ENCODE measurements at regions not wholly inside any gene's neighbourhood (a gene's known extent, or its start where the extent isn't known, plus 50 kb on each side); places are given as distances from the start of the nearest gene placed in this dataset.

DNA sequence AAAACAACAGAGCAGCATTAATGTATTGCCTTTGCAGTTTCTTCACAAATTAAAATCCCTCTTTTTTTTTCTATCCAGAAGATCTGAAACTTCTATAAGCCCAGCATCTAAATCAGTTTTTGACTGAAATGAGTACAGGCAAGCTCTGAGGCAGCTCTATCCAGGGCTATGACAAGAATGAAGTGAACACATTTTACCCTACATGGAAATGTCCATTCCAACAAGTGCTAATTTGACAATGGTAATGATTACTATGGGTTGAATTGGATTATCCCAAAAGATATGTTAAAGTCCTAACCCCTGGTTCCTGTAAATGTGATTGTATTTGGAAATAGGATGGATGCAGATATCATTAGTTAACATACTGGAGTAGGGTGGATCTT lies 115.7 kb downstream of the RPL22L1 start:
- TF ChIP-seq, protein P1, sequence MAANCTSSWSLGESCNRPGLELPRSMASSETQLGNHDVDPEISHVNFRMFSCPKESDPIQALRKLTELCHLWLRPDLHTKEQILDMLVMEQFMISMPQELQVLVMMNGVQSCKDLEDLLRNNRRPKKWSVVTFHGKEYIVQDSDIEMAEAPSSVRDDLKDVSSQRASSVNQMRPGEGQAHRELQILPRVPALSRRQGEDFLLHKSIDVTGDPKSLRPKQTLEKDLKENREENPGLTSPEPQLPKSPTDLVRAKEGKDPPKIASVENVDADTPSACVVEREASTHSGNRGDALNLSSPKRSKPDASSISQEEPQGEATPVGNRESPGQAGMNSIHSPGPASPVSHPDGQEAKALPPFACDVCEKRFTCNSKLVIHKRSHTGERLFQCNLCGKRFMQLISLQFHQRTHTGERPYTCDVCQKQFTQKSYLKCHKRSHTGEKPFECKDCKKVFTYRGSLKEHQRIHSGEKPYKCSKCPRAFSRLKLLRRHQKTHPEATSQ (tag by site-specific recombination; IDR thresholded peaks at IDR 0.05) = no peak
- no peak for TF ChIP-seq ZNF658 (tag by site-specific recombination; IDR thresholded peaks at IDR 0.05)
- Histone ChIP-seq H3K4me1 (ENCODE audit: control insufficient read depth, insufficient read depth, low read length) (no peaks in the 10 kb centered on the region), H3K9me3 (ENCODE audit: control insufficient read depth, insufficient read depth, low read depth, low read length) (no peaks in the 10 kb centered on the region), H3K4me3 (ENCODE audit: low read depth, low read length) (no peak overlapping the region), H3K36me3 (ENCODE audit: control insufficient read depth in 2 of 2, insufficient read depth in 1 of 2, low read length in 2 of 2) (no peaks in the 10 kb centered on the region), H3K27ac (ENCODE audit: extremely low read depth, low read depth, low read length) (no peak overlapping the region)
- POLR2A ChIA-PET = no interaction called here
- CTCF ChIA-PET = no interaction called here

DNA sequence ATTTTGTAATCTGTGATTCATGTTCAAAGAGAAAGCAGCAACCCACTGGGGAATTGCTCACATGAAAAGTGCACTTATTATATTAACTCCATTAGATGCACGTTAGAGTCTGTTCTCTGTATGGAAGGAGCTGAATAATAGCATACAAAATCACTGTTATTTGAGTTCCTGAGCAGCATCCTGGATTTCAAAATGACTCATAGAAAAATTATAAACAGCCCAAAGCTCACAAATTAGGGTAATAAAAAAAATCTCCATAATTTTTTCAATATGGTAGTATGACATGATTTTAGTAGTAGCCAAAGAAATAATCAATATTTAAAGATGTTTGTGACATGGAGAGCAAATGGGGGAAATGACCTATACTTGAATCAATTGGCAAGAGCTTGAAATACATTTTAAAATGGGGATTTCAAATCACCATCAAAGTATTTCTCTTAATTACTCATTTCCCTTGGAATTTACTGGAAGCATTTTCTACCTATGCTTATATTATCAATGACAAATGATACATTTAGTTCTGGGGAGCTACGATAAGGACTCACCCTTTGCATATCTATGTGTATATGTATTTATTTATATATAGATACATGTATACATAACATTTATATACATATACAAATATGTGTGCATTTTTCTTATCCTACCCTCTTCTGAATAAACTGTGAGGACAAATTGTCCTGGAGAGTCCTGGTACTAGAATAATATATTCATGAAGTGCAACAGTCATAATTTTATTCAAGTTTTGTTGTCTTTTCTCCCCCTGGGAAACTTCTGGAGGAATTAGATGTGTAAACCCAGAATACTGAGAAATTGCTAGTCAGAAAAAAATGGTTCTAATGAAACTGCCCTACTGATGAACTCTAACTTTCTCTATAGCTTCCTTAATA lies 116.3 kb downstream of the RPL22L1 start:
- H3K4me3 ChIP-seq (ENCODE audit: low read depth, low read length) = no peak overlapping the region

DNA sequence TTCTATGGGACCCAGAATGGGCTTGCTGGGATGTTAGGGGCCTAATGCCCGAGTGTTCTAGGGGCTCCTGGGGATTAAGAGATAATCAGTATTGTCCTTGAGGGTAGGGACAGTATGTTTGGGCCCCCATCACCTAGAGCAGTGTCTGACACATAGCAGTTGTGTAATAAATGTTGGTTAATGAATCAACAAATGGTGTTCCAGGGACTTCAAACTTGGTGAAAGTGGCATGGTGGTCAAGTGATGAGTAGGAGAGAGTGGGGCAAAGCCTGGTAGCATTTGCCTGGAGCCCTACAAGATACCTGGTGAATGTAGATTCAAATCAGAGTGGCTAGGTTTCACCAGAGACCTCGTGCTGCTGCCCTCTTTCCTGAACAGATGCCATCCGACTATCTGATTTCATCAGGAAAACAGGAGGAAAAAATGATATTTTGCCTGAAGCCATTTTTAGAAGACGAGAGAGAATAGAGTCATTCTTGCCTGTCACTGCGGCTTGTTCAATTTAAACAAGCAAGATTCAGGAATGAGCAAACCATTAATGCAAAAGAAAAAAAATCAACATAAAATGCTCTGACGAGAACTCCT lies 117.3 kb downstream of the RPL22L1 start:
- Histone ChIP-seq H3K27ac (ENCODE audit: extremely low read depth, low read depth, low read length) (no peak overlapping the region), H3K4me1 (ENCODE audit: control insufficient read depth, insufficient read depth, low read length) (no peaks in the 10 kb centered on the region), H3K9me3 (ENCODE audit: control insufficient read depth, insufficient read depth, low read depth, low read length) (no peaks in the 10 kb centered on the region), H3K4me3 (ENCODE audit: low read depth, low read length) (no peak overlapping the region), H3K36me3 (ENCODE audit: control insufficient read depth in 2 of 2, insufficient read depth in 1 of 2, low read length in 2 of 2) (no peaks in the 10 kb centered on the region)
- CTCF ChIA-PET = no interaction called here
- POLR2A ChIA-PET = no interaction called here
- TF ChIP-seq ZNF292 (tag by site-specific recombination; IDR thresholded peaks at IDR 0.05; ENCODE audit: borderline replicate concordance, low read depth) (no peak), ZNF211 (tag by site-specific recombination; IDR thresholded peaks at IDR 0.05; ENCODE audit: low read depth) (no peak), ZFP69B (tag by site-specific recombination; IDR thresholded peaks at IDR 0.05) (no peak), ZNF658 (tag by site-specific recombination; IDR thresholded peaks at IDR 0.05) (no peak), ZNF350 (tag by site-specific recombination; IDR thresholded peaks at IDR 0.05) (no peak), ZNF138 (tag by site-specific recombination; IDR thresholded peaks at IDR 0.05; ENCODE audit: borderline replicate concordance) (no peak), REPIN1 (tag by site-specific recombination; IDR thresholded peaks at IDR 0.05; ENCODE audit: low read depth) (no peak), ZNF274 (IDR thresholded peaks at IDR 0.05; ENCODE audit: low read length) (no peak), ZNF274 (tag by site-specific recombination; IDR thresholded peaks at IDR 0.05; ENCODE audit: borderline replicate concordance) (no peak), ZNF426 (tag by site-specific recombination; IDR thresholded peaks at IDR 0.05) (no peak), ZEB2 (tag by site-specific recombination; IDR thresholded peaks at IDR 0.05) (no peak)
- TF ChIP-seq, protein P2, sequence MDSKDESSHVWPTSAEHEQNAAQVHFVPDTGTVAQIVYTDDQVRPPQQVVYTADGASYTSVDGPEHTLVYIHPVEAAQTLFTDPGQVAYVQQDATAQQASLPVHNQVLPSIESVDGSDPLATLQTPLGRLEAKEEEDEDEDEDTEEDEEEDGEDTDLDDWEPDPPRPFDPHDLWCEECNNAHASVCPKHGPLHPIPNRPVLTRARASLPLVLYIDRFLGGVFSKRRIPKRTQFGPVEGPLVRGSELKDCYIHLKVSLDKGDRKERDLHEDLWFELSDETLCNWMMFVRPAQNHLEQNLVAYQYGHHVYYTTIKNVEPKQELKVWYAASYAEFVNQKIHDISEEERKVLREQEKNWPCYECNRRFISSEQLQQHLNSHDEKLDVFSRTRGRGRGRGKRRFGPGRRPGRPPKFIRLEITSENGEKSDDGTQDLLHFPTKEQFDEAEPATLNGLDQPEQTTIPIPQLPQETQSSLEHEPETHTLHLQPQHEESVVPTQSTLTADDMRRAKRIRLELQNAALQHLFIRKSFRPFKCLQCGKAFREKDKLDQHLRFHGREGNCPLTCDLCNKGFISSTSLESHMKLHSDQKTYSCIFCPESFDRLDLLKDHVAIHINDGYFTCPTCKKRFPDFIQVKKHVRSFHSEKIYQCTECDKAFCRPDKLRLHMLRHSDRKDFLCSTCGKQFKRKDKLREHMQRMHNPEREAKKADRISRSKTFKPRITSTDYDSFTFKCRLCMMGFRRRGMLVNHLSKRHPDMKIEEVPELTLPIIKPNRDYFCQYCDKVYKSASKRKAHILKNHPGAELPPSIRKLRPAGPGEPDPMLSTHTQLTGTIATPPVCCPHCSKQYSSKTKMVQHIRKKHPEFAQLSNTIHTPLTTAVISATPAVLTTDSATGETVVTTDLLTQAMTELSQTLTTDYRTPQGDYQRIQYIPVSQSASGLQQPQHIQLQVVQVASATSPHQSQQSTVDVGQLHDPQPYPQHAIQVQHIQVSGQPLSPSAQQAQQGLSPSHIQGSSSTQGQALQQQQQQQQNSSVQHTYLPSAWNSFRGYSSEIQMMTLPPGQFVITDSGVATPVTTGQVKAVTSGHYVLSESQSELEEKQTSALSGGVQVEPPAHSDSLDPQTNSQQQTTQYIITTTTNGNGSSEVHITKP (tag by site-specific recombination; IDR thresholded peaks at IDR 0.05) = no peak
- TF ChIP-seq, protein P3, sequence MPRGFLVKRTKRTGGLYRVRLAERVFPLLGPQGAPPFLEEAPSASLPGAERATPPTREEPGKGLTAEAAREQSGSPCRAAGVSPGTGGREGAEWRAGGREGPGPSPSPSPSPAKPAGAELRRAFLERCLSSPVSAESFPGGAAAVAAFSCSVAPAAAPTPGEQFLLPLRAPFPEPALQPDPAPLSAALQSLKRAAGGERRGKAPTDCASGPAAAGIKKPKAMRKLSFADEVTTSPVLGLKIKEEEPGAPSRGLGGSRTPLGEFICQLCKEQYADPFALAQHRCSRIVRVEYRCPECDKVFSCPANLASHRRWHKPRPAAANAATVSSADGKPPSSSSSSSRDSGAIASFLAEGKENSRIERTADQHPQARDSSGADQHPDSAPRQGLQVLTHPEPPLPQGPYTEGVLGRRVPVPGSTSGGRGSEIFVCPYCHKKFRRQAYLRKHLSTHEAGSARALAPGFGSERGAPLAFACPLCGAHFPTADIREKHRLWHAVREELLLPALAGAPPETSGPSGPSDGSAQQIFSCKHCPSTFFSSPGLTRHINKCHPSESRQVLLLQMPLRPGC (tag by site-specific recombination; IDR thresholded peaks at IDR 0.05) = no peak
- TF ChIP-seq, protein P4, sequence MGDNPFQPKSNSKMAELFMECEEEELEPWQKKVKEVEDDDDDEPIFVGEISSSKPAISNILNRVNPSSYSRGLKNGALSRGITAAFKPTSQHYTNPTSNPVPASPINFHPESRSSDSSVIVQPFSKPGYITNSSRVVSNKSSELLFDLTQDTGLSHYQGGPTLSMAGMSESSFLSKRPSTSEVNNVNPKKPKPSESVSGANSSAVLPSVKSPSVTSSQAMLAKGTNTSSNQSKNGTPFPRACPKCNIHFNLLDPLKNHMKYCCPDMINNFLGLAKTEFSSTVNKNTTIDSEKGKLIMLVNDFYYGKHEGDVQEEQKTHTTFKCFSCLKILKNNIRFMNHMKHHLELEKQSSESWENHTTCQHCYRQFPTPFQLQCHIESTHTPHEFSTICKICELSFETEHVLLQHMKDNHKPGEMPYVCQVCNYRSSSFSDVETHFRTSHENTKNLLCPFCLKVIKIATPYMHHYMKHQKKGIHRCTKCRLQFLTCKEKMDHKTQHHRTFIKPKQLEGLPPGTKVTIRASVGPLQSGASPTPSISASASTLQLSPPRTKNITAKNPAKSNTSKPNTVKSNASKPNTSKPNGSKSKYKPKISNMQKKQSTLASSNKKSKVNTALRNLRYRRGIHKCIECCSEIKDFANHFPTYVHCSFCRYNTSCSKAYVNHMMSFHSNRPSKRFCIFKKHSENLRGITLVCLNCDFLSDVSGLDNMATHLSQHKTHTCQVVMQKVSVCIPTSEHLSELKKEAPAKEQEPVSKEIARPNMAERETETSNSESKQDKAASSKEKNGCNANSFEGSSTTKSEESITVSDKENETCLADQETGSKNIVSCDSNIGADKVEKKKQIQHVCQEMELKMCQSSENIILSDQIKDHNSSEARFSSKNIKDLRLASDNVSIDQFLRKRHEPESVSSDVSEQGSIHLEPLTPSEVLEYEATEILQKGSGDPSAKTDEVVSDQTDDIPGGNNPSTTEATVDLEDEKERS (tag by site-specific recombination; IDR thresholded peaks at IDR 0.05) = no peak

More for the DNA sequence above, 116.3 kb downstream of the RPL22L1 start:
- TF ChIP-seq ZNF623 (tag by site-specific recombination; IDR thresholded peaks at IDR 0.05) = no peak
- no peak for TF ChIP-seq KLF10 (tag by site-specific recombination; IDR thresholded peaks at IDR 0.05)
- TF ChIP-seq FEZF1 (tag by site-specific recombination; IDR thresholded peaks at IDR 0.05) = no peak
- TF ChIP-seq TCF7L2 (IDR thresholded peaks at IDR 0.05; ENCODE audit: borderline replicate concordance, low read depth, low read length) = no peak
- no peak for TF ChIP-seq ZNF155 (tag by site-specific recombination; IDR thresholded peaks at IDR 0.05)
- no peak for TF ChIP-seq ZNF777 (tag by site-specific recombination; IDR thresholded peaks at IDR 0.05; ENCODE audit: borderline replicate concordance)
- TF ChIP-seq KLF8 (tag by site-specific recombination; IDR thresholded peaks at IDR 0.05) = no peak
- no peak for TF ChIP-seq ZNF426 (tag by site-specific recombination; IDR thresholded peaks at IDR 0.05)
- no peak for TF ChIP-seq ZNF132 (tag by site-specific recombination; IDR thresholded peaks at IDR 0.05; ENCODE audit: borderline replicate concordance)
- no peak for TF ChIP-seq ZXDB (tag by site-specific recombination; IDR thresholded peaks at IDR 0.05)
- TF ChIP-seq ZNF138 (tag by site-specific recombination; IDR thresholded peaks at IDR 0.05; ENCODE audit: borderline replicate concordance) = no peak
- Histone ChIP-seq H3K27ac (ENCODE audit: extremely low read depth, low read depth, low read length) (no peak overlapping the region), H3K9me3 (ENCODE audit: control insufficient read depth, insufficient read depth, low read depth, low read length) (no peaks in the 10 kb centered on the region), H3K4me1 (ENCODE audit: control insufficient read depth, insufficient read depth, low read length) (no peaks in the 10 kb centered on the region), H3K36me3 (ENCODE audit: control insufficient read depth in 2 of 2, insufficient read depth in 1 of 2, low read length in 2 of 2) (no peaks in the 10 kb centered on the region)
- ChIA-PET CTCF (no interaction called here), POLR2A (interaction anchor here (0.6 kb wide), 1 partner anchor 728 kb away, joined by 3 read pairs; no protein-coding TSS in a partner anchor)

All from HEK293 (cell line).